Coronary artery (tissue), 2 donors: ENCODE measurements at regions not wholly inside any gene's neighbourhood (a gene's known extent, or its start where the extent isn't known, plus 50 kb on each side); places are given as distances from the start of the nearest gene placed in this dataset.
A peak's percentile ranks its signal among the peaks of the same experiment; 100 is the strongest.

Experiments used
- DNase-seq: peaks from one replicate; pipeline ENCODE4 v3.0.0-alpha.2; 2017; ENCODE audit warnings: low spot score
- H3K27ac ChIP-seq, 2 donors: fragments of 200-600 bp; sonication (generic); one replicate each; pipeline ENCODE4 v1.5.1; 2016 to 2019
- H3K4me3 ChIP-seq: fragments of 200-600 bp; sonication (generic); 2 replicates; pipeline ENCODE4 v1.5.1; 2016; ENCODE audit warnings: mild to moderate bottlenecking, moderate library complexity
- TF ChIP-seq, protein P1 (sequence below): fragments of 200-600 bp; sonication (generic); IDR thresholded peaks from one replicate; pipeline ENCODE4 v1.5.1; 2019; ENCODE audit warnings: antibody characterized with exemption

- no peak overlapping the region for H3K4me3 ChIP-seq
- DNase-seq: no peak
- no peak overlapping the region for H3K27ac ChIP-seq
- TF ChIP-seq, protein P1, sequence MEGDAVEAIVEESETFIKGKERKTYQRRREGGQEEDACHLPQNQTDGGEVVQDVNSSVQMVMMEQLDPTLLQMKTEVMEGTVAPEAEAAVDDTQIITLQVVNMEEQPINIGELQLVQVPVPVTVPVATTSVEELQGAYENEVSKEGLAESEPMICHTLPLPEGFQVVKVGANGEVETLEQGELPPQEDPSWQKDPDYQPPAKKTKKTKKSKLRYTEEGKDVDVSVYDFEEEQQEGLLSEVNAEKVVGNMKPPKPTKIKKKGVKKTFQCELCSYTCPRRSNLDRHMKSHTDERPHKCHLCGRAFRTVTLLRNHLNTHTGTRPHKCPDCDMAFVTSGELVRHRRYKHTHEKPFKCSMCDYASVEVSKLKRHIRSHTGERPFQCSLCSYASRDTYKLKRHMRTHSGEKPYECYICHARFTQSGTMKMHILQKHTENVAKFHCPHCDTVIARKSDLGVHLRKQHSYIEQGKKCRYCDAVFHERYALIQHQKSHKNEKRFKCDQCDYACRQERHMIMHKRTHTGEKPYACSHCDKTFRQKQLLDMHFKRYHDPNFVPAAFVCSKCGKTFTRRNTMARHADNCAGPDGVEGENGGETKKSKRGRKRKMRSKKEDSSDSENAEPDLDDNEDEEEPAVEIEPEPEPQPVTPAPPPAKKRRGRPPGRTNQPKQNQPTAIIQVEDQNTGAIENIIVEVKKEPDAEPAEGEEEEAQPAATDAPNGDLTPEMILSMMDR: no peak
These were observed 59.7 kb downstream of the NHLRC1 start for GRCh38 chr6:18062733-18063132.

DNA sequence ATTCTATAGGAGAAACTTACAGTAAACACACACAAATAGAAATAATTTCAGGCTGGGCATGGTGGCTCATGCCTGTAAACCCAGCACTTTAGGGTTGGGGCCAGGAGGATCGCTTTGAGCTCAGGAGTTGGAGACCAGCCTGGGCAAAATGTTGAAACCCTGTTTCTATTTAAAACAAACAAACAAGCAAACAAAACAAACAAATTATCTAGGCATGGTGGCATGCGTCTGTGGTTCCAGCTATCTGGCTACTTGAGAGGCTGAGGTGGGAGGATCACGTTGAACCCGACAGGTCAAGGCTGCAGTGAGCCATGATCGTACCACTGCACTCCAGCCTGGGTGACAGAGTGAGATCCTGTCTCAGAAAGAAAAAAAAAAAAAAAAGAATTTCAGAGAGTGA is 64.0 kb downstream of the NHLRC1 start:
- no peak overlapping the region for H3K4me3 ChIP-seq
- TF ChIP-seq, protein P1: no peak
- DNase-seq: no peak
- H3K27ac ChIP-seq: no peak overlapping the region

- Histone ChIP-seq H3K4me3 (no peak overlapping the region), H3K27ac (no peak overlapping the region)
- no peak for DNase-seq
- TF ChIP-seq, protein P1: no peak
These were observed 66.6 kb downstream of the NHLRC1 start for GRCh38 chr6:18055714-18056382.

DNA sequence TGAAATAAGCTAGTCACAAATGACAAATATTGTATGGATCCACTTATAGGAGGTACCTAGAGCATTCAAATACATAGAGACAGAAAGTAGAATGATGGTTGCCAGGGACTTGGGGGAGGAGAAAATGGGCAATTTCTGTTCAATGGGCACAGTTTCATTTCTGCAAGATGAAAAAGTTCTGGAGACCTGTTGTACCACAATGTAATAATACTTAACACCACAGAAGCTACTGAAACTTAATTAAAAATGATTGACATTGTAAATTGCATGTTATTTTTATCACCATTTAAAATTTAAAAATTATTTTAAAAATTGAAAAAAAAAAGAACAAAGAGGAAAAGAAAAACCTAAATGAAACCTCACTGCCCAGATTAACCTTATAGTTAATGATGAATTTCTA is 67.4 kb downstream of the NHLRC1 start:
- DNase-seq: no peak
- TF ChIP-seq, protein P1: no peak
- Histone ChIP-seq H3K27ac (no peak overlapping the region), H3K4me3 (no peak overlapping the region)

DNA sequence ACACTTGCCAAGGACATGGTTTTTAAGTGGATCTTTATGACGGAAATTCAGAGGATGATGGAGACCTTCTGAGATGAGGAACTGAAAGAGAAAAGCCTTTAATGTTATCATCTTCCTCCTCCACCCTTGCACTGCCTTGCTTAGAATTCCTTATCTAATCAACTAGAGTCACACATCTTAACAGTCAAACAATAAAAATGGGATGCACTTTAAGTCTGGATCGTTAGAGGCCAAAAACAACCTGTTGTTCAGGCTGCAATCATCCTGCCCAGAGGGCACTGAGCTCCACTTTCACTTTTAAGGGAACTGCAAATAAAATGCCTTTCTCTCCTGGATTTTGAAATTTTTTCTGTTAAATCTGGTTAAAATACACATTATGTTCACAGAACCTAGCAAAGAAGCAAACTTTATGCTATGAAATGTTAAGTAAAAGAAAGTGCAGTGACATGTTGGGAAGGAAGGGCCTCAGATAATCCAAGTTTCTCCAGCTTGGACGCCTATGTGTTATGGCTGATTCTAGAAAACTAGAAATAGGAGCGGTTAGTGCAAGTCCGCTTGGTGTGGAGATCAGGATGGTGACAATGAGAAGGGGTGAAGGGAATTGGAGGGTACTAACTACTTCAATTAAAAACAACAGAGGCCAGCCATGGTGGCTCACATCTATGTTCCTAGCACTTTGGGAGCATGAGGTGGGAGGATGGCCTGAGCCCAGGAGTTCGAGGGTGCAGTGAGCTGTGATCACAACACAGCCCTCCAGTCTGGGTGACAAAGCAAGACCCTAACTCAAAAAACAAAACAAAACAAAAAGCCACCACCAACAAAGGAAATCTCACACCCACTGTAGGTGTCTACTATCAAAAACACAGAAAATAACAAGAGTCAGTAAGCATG is 66.4 kb upstream of the KIF13A start:
- Histone ChIP-seq H3K4me3 (peak overlapping the region; percentile 47), H3K27ac (peak overlapping the region; percentile 62 to 69)
- TF ChIP-seq, protein P1: no peak
- DNase-seq: no peak

GRCh38 chr6:18053078-18053477 is 65.6 kb upstream of the KIF13A start:
- TF ChIP-seq, protein P1: no peak
- Histone ChIP-seq H3K27ac (peak overlapping the region; percentile 19 to 69), H3K4me3 (peak overlapping the region; percentile 47)
- DNase-seq: no peak
